Neural progenitor cell (in vitro differentiated cells): ENCODE measurements at regions not wholly inside any gene's neighbourhood (a gene's known extent, or its start where the extent isn't known, plus 50 kb on each side); places are given as distances from the start of the nearest gene placed in this dataset.

ENCODE experiments used
- EZH2 ChIP-seq: fragments of 200-600 bp; sonication (generic); IDR thresholded peaks from 2 replicates; pipeline ENCODE4 v1.6.1; 2017; ENCODE audit warnings: antibody characterized with exemption, mild to moderate bottlenecking, moderate library complexity
- EZH2phosphoT487 ChIP-seq: fragments of 200-600 bp; sonication (generic); IDR thresholded peaks from 2 replicates; pipeline ENCODE4 v1.6.1; 2017; ENCODE audit warnings: antibody characterized with exemption
- TF ChIP-seq, protein P1 (sequence below): fragments of 200-600 bp; sonication (generic); IDR thresholded peaks from 2 replicates; pipeline ENCODE4 v1.5.1; 2017; ENCODE audit warnings: antibody characterized with exemption, mild to moderate bottlenecking

DNA sequence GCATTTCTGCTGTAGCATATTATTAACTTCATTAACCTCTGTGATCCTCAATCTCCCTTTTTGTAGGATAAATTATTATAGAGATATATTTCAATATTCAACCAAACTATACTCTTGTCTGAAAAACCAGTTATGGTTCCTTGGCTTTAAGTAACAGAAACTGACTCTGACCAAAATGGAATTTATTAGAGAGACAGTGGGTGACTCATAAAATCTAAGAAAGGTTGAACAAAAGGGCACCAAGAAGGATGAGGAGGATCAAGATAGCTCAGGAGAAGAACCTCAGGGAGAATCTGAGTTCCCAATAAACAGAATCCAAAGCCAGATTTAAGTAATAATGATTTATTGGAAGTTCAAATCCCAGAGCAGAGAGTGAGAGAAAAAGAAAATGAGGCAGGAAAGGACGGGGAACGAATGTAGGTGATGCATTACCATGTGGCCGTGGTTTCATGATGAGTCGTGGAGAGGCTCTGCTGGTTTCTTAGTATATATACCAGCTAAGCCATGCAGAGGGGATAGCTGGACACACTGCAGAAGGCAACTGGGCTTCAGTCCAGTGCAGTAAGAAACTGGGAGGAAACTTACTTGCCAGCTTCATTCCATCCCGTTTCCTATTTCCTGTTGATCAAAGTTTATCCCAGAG lies 151.5 kb upstream of the GOT2 start:
- TF ChIP-seq, protein P1, sequence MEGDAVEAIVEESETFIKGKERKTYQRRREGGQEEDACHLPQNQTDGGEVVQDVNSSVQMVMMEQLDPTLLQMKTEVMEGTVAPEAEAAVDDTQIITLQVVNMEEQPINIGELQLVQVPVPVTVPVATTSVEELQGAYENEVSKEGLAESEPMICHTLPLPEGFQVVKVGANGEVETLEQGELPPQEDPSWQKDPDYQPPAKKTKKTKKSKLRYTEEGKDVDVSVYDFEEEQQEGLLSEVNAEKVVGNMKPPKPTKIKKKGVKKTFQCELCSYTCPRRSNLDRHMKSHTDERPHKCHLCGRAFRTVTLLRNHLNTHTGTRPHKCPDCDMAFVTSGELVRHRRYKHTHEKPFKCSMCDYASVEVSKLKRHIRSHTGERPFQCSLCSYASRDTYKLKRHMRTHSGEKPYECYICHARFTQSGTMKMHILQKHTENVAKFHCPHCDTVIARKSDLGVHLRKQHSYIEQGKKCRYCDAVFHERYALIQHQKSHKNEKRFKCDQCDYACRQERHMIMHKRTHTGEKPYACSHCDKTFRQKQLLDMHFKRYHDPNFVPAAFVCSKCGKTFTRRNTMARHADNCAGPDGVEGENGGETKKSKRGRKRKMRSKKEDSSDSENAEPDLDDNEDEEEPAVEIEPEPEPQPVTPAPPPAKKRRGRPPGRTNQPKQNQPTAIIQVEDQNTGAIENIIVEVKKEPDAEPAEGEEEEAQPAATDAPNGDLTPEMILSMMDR = no peak
- TF ChIP-seq EZH2 (no peak), EZH2phosphoT487 (no peak)
